Epithelial cell of esophagus (primary cell): ENCODE measurements at regions not wholly inside any gene's neighbourhood (a gene's known extent, or its start where the extent isn't known, plus 50 kb on each side); places are given as distances from the start of the nearest gene placed in this dataset.
A peak's percentile ranks its signal among the peaks of the same experiment; 100 is the strongest.

Source experiments
- DNase-seq: peaks from one replicate; pipeline ENCODE4 v3.0.0; 2010; ENCODE audit warnings: low read depth
- H3K4me3 ChIP-seq: 2 replicates; pipeline ENCODE4 v1.5.1; 2011; ENCODE audit warnings: mild to moderate bottlenecking, low read length, control low read depth
- CTCF ChIP-seq: IDR thresholded peaks from 2 replicates; pipeline ENCODE4 v1.5.1; 2011; ENCODE audit warnings: low read depth, mild to moderate bottlenecking, low read length, control low read depth, inconsistent platforms; ENCODE audit not compliant: insufficient read depth; ENCODE audit errors: missing control alignments

GRCh38 chr18:45556222-45556621 lies 59.1 kb upstream of the SLC14A2 start:
- no peak overlapping the region for H3K4me3 ChIP-seq
- no peak for DNase-seq
- no peak for TF ChIP-seq CTCF

GRCh38 chr18:45557287-45557686 lies 58.0 kb upstream of the SLC14A2 start:
- H3K4me3 ChIP-seq = no peak overlapping the region
- TF ChIP-seq CTCF = no peak
- DNase-seq = peak; percentile 44

- H3K4me3 ChIP-seq = no peak overlapping the region
- no peak for DNase-seq
- no peak for TF ChIP-seq CTCF
Measured at GRCh38 chr18:45557779-45558178, 57.5 kb upstream of the SLC14A2 start.

GRCh38 chr18:45559258-45559657 lies 56.0 kb upstream of the SLC14A2 start:
- no peak overlapping the region for H3K4me3 ChIP-seq
- DNase-seq = no peak
- TF ChIP-seq CTCF = no peak

- H3K4me3 ChIP-seq = no peak overlapping the region
- DNase-seq = no peak
- no peak for TF ChIP-seq CTCF
Measured at GRCh38 chr18:45560870-45561269, 54.4 kb upstream of the SLC14A2 start.

GRCh38 chr18:45562567-45563479 lies 52.5 kb upstream of the SLC14A2 start:
- no peak overlapping the region for H3K4me3 ChIP-seq
- no peak for DNase-seq
- TF ChIP-seq CTCF = no peak
